ENCODE measurements at regions not wholly inside any gene's neighbourhood (a gene's known extent, or its start where the extent isn't known, plus 50 kb on each side); places are given as distances from the start of the nearest gene placed in this dataset.
A peak's percentile ranks its signal among the peaks of the same experiment; 100 is the strongest.

- no peak overlapping the region for H3K4me3 ChIP-seq (ENCODE audit: low read depth, low read length)
- no peak for TF ChIP-seq CTCF (IDR thresholded peaks at IDR 0.05; ENCODE audit: insufficient read depth, low read length)
- DNase-seq (ENCODE audit: low read depth) = no peak
Observed at GRCh38 chr20:4095639-4096038, 53.0 kb upstream of the SMOX start.

GRCh38 chr20:4091490-4092479 lies 56.8 kb upstream of the SMOX start:
- H3K4me3 ChIP-seq (ENCODE audit: low read depth, low read length) = no peak overlapping the region
- DNase-seq (ENCODE audit: low read depth) = peak; percentile 66
- peak; percentile 90 for TF ChIP-seq CTCF (IDR thresholded peaks at IDR 0.05; ENCODE audit: insufficient read depth, low read length)

GRCh38 chr20:4090756-4091489 lies 57.7 kb upstream of the SMOX start:
- no peak overlapping the region for H3K4me3 ChIP-seq (ENCODE audit: low read depth, low read length)
- no peak for TF ChIP-seq CTCF (IDR thresholded peaks at IDR 0.05; ENCODE audit: insufficient read depth, low read length)
- peak; percentile 88 for DNase-seq (ENCODE audit: low read depth)

GRCh38 chr20:4089756-4090487 lies 58.7 kb upstream of the SMOX start:
- TF ChIP-seq CTCF (IDR thresholded peaks at IDR 0.05; ENCODE audit: insufficient read depth, low read length) = no peak
- H3K4me3 ChIP-seq (ENCODE audit: low read depth, low read length) = no peak overlapping the region
- peak; percentile 68 for DNase-seq (ENCODE audit: low read depth)

GRCh38 chr20:4088766-4089165 lies 59.9 kb upstream of the SMOX start:
- TF ChIP-seq CTCF (IDR thresholded peaks at IDR 0.05; ENCODE audit: insufficient read depth, low read length) = no peak
- no peak for DNase-seq (ENCODE audit: low read depth)
- H3K4me3 ChIP-seq (ENCODE audit: low read depth, low read length) = no peak overlapping the region

- DNase-seq (ENCODE audit: low read depth) = no peak
Observed at GRCh38 chr20:4087923-4088322, 60.7 kb upstream of the SMOX start.

More at GRCh38 chr20:4087923-4088322, 60.7 kb upstream of the SMOX start:
- no peak for TF ChIP-seq CTCF (IDR thresholded peaks at IDR 0.05; ENCODE audit: insufficient read depth, low read length)
- no peak overlapping the region for H3K4me3 ChIP-seq (ENCODE audit: low read depth, low read length)

All from fibroblast of the aortic adventitia (primary cell).